GM23338 (cell line): ENCODE measurements at regions not wholly inside any gene's neighbourhood (a gene's known extent, or its start where the extent isn't known, plus 50 kb on each side); places are given as distances from the start of the nearest gene placed in this dataset.

Source experiments
- ATAC-seq: fragments of 200-7000 bp; cut with Tn5 transposase; 3 replicates; pipeline ENCODE4 v1.9.1; 2020
- DNase-seq: peaks from one replicate; pipeline ENCODE4 v3.0.0-alpha.2; 2015; ENCODE audit warnings: low spot score
- H2AFZ ChIP-seq: fragments of 200-600 bp; sonication (generic); 2 replicates; pipeline ENCODE4 v1.8.0; 2016; ENCODE audit warnings: antibody characterized with exemption, mild to moderate bottlenecking, moderate library complexity
- H3F3A ChIP-seq: fragments of 200-600 bp; sonication (generic); replicated peaks from 2 replicates; pipeline ENCODE4 v1.8.0; 2017; ENCODE audit warnings: antibody characterized with exemption, mixed run types, low read depth
- H3K27ac ChIP-seq: fragments of 200-600 bp; sonication (generic); 2 replicates; pipeline ENCODE4 v1.6.1; 2016; ENCODE audit warnings: low read depth
- H3K27me3 ChIP-seq: fragments of 200-600 bp; sonication (generic); 2 replicates; pipeline ENCODE4 v1.8.0; 2016; ENCODE audit warnings: mild to moderate bottlenecking, mixed run types, moderate library complexity; ENCODE audit not compliant: insufficient read depth
- H3K36me3 ChIP-seq: fragments of 200-600 bp; sonication (generic); 2 replicates; pipeline ENCODE4 v1.8.0; 2016; ENCODE audit warnings: mild to moderate bottlenecking; ENCODE audit not compliant: insufficient read depth
- H3K4me1 ChIP-seq: fragments of 200-600 bp; sonication (generic); 2 replicates; pipeline ENCODE4 v1.8.0; 2016; ENCODE audit warnings: mild to moderate bottlenecking, moderate library complexity; ENCODE audit not compliant: insufficient read depth
- H3K4me2 ChIP-seq: fragments of 200-600 bp; sonication (generic); 2 replicates; pipeline ENCODE4 v1.7.1; 2017; ENCODE audit warnings: mixed run types
- H3K4me3 ChIP-seq: fragments of 200-600 bp; sonication (generic); 2 replicates; pipeline ENCODE4 v1.6.1; 2016; ENCODE audit warnings: mixed run types
- H3K79me2 ChIP-seq: fragments of 200-600 bp; sonication (generic); replicated peaks from 2 replicates; pipeline ENCODE4 v1.8.0; 2017; ENCODE audit warnings: mild to moderate bottlenecking; ENCODE audit not compliant: insufficient read depth
- H3K9me2 ChIP-seq: fragments of 200-600 bp; sonication (generic); 2 replicates; pipeline ENCODE4 v1.8.0; 2017; ENCODE audit not compliant: insufficient read depth
- H4K20me1 ChIP-seq: fragments of 200-600 bp; sonication (generic); replicated peaks from 2 replicates; pipeline ENCODE4 v1.8.0; 2017; ENCODE audit warnings: mild to moderate bottlenecking; ENCODE audit not compliant: insufficient read depth
- H3K27ac Mint-ChIP-seq: 2 replicates; pipeline ENCODE4 v1.8.0; 2020; ENCODE audit warnings: inconsistent platforms, mild to moderate bottlenecking, moderate library complexity, mixed read lengths
- H3K27me3 Mint-ChIP-seq: 3 replicates; pipeline ENCODE4 v1.8.0; 2022; ENCODE audit warnings: low read depth, mild to moderate bottlenecking, moderate library complexity, mixed read lengths, inconsistent platforms; ENCODE audit not compliant: insufficient read depth, poor library complexity
- H3K36me3 Mint-ChIP-seq: 3 replicates; pipeline ENCODE4 v1.8.0; 2021; ENCODE audit warnings: low read depth, mild to moderate bottlenecking, inconsistent platforms, moderate library complexity, mixed read lengths
- H3K4me1 Mint-ChIP-seq: 3 replicates; pipeline ENCODE4 v1.8.0; 2020; ENCODE audit warnings: mild to moderate bottlenecking, inconsistent platforms, mixed read lengths
- H3K4me3 Mint-ChIP-seq: 3 replicates; pipeline ENCODE4 v1.8.0; 2021; ENCODE audit warnings: moderate library complexity, mild to moderate bottlenecking, inconsistent platforms, mixed read lengths
- H3K9me3 Mint-ChIP-seq: 3 replicates; pipeline ENCODE4 v1.8.0; 2020; ENCODE audit warnings: moderate library complexity, mild to moderate bottlenecking, inconsistent platforms, mixed read lengths
- CREB1 ChIP-seq: fragments of 250-450 bp; sonication (Bioruptor Pico); IDR thresholded peaks from 2 replicates; pipeline ENCODE4 v1.5.0; 2020; ENCODE audit warnings: low read depth, mild to moderate bottlenecking, moderate library complexity
- CTCF ChIP-seq, 2 experiments: fragments of 200-600 bp in 1 of 2; sonication (generic) in 1 of 2; conservative IDR thresholded peaks; 2 replicates each; pipeline versions ENCODE4 v1.5.1 to v1.6.1; 2016 to 2017; ENCODE audit warnings: antibody characterized with exemption in 2 of 2, low read depth in 2 of 2, mild to moderate bottlenecking in 2 of 2, moderate library complexity in 1 of 2
- ETS1 ChIP-seq: IDR thresholded peaks from 2 replicates; pipeline ENCODE4 v1.6.1; 2016; ENCODE audit warnings: antibody characterized with exemption
- EZH2 ChIP-seq: fragments of 200-600 bp; sonication (generic); IDR thresholded peaks from one replicate; pipeline ENCODE4 v1.8.0; 2017; ENCODE audit warnings: antibody characterized with exemption, mild to moderate bottlenecking, low read depth; ENCODE audit not compliant: unreplicated experiment
- JUNB ChIP-seq: IDR thresholded peaks from one replicate; pipeline ENCODE4 v1.6.1; 2016; ENCODE audit warnings: antibody characterized with exemption; ENCODE audit not compliant: unreplicated experiment
- NANOG ChIP-seq: IDR thresholded peaks from 2 replicates; pipeline ENCODE4 v1.6.1; 2016; ENCODE audit warnings: antibody characterized with exemption, borderline replicate concordance
- REST ChIP-seq: IDR thresholded peaks from one replicate; pipeline ENCODE4 v1.6.1; 2018; ENCODE audit warnings: antibody characterized with exemption; ENCODE audit not compliant: unreplicated experiment
- ZNF114 ChIP-seq: fragments of 250-450 bp; sonication (Bioruptor Pico); IDR thresholded peaks from 2 replicates; pipeline ENCODE4 v1.5.0; 2020; ENCODE audit warnings: mild to moderate bottlenecking, moderate library complexity
- ZNF331 ChIP-seq: fragments of 250-450 bp; sonication (Bioruptor Pico); IDR thresholded peaks from 2 replicates; pipeline ENCODE4 v1.5.0; 2020; ENCODE audit warnings: low read depth, mild to moderate bottlenecking, moderate library complexity

GRCh38 chr10:33930079-33930478 is 595.6 kb upstream of the NRP1 start (continued):
- TF ChIP-seq NANOG (no peak), JUNB (no peak), ZNF331 (CRISPR knock-in tag) (no peak), EZH2 (no peak), ZNF114 (no peak), REST (no peak)

GRCh38 chr10:33927347-33927746 is 592.9 kb upstream of the NRP1 start:
- no peak for TF ChIP-seq NANOG
- TF ChIP-seq EZH2, result no peak
- TF ChIP-seq ZNF331 (CRISPR knock-in tag), result no peak
- no peak for TF ChIP-seq CTCF (conservative IDR thresholded peaks at IDR 0.05; ENCODE audit: low read depth in 2 of 2)
- TF ChIP-seq JUNB, result no peak
- Histone ChIP-seq H3K4me1 (no peaks in the 10 kb centered on the region), H3K27ac (no peak overlapping the region), H4K20me1 (no peaks in the 10 kb centered on the region), H3K27me3 (no peaks in the 10 kb centered on the region), H3K4me2 (no peak overlapping the region), H3K9me2 (peaks cover 10% of the 10 kb centered on the region; the same call in 1 of the 2 replicates), H3K4me3 (no peak overlapping the region), H3K36me3 (no peaks in the 10 kb centered on the region; the same call in 1 of the 2 replicates), H3F3A (no peaks in the 10 kb centered on the region), H2AFZ (no peak overlapping the region), H3K79me2 (no peaks in the 10 kb centered on the region)
- no peak for ATAC-seq
- Mint-ChIP-seq H3K27me3 (no peaks in the 10 kb centered on the region), H3K36me3 (no peaks in the 10 kb centered on the region), H3K4me3 (no peak overlapping the region), H3K9me3 (no peaks in the 10 kb centered on the region; the same call in 2 of the 3 replicates), H3K4me1 (peaks cover 9% of the 10 kb centered on the region; the same call in 2 of the 3 replicates), H3K27ac (no peak overlapping the region)
- DNase-seq, result no peak

GRCh38 chr10:33921970-33922605 is 587.6 kb upstream of the NRP1 start:
- no peak overlapping the region for H2AFZ ChIP-seq
- H3K4me1 Mint-ChIP-seq, result no peaks in the 10 kb centered on the region
- TF ChIP-seq JUNB, result no peak
- TF ChIP-seq ZNF114, result no peak
- no peak for TF ChIP-seq CREB1
- no peak for TF ChIP-seq REST
- TF ChIP-seq ETS1, result no peak
- no peak for TF ChIP-seq ZNF331 (CRISPR knock-in tag)
- no peak for TF ChIP-seq EZH2

More at GRCh38 chr10:33921970-33922605, 587.6 kb upstream of the NRP1 start:
- no peak overlapping the region for H3K27ac ChIP-seq
- Mint-ChIP-seq H3K4me3 (no peak overlapping the region), H3K9me3 (no peaks in the 10 kb centered on the region), H3K27ac (no peak overlapping the region), H3K27me3 (peaks cover 2% of the 10 kb centered on the region), H3K36me3 (no peaks in the 10 kb centered on the region)
- H3K9me2 ChIP-seq, result peaks cover 10% of the 10 kb centered on the region; the same call in 1 of the 2 replicates
- no peaks in the 10 kb centered on the region for H3F3A ChIP-seq
- ATAC-seq (no peak), DNase-seq (no peak)
- H3K4me2 ChIP-seq, result no peak overlapping the region
- no peaks in the 10 kb centered on the region; the same call in 1 of the 2 replicates for H3K36me3 ChIP-seq
- H3K27me3 ChIP-seq, result no peaks in the 10 kb centered on the region
- no peaks in the 10 kb centered on the region for H3K79me2 ChIP-seq
- H3K4me1 ChIP-seq, result no peaks in the 10 kb centered on the region
- H4K20me1 ChIP-seq, result no peaks in the 10 kb centered on the region
- no peak overlapping the region for H3K4me3 ChIP-seq
